Kidney (tissue), 13 donors: ENCODE measurements at regions not wholly inside any gene's neighbourhood (a gene's known extent, or its start where the extent isn't known, plus 50 kb on each side); places are given as distances from the start of the nearest gene placed in this dataset.

Experiments used
- DNase-seq, 5 donors: peaks; one replicate each; pipeline ENCODE4 v3.0.0-alpha.2; 2013 to 2020
- FAIRE-seq: peaks from 2 replicates; lab custom pipeline; 2012; peaks lifted over from hg19 to GRCh38; lab: Jason Lieb, UNC
- H3K27ac ChIP-seq, 2 donors: one replicate each; pipeline ENCODE4 v1.7.0; 2013; ENCODE audit warnings: low read depth in 2 of 2, low read length in 2 of 2, inconsistent platforms in 1 of 2
- H3K27me3 ChIP-seq: one replicate; pipeline ENCODE4 v1.7.1; 2013; ENCODE audit warnings: low read length, inconsistent platforms; ENCODE audit not compliant: control insufficient read depth, insufficient read depth
- H3K36me3 ChIP-seq, 3 donors: one replicate each; pipeline versions ENCODE4 v1.7.0 to v1.7.1; 2013; ENCODE audit warnings: low read length in 3 of 3, control low read depth in 1 of 3, inconsistent platforms in 1 of 3; ENCODE audit not compliant: insufficient read depth in 3 of 3, control insufficient read depth in 2 of 3
- H3K4me1 ChIP-seq, 3 donors: one replicate each; pipeline versions ENCODE4 v1.7.0 to v1.7.1; 2013; ENCODE audit warnings: low read length in 3 of 3, inconsistent platforms in 1 of 3, low read depth in 1 of 3; ENCODE audit not compliant: control insufficient read depth in 2 of 3, insufficient read depth in 2 of 3
- H3K4me3 ChIP-seq, 3 donors: one replicate each; pipeline versions ENCODE4 v1.7.0 to v1.8.1; 2013; ENCODE audit warnings: low read length in 3 of 3, control low read depth in 1 of 3, inconsistent platforms in 1 of 3
- H3K9ac ChIP-seq, 3 donors: one replicate each; pipeline versions ENCODE4 v1.7.0 to v1.7.1; 2013; ENCODE audit warnings: low read length in 3 of 3, control low read depth in 1 of 3, inconsistent platforms in 1 of 3
- H3K9me3 ChIP-seq, 3 donors: one replicate each; pipeline versions ENCODE4 v1.7.0 to v1.7.1; 2013; ENCODE audit warnings: low read length in 3 of 3, control low read depth in 1 of 3, inconsistent platforms in 1 of 3; ENCODE audit not compliant: control insufficient read depth in 2 of 3, insufficient read depth in 1 of 3
- CTCF ChIP-seq: IDR thresholded peaks from 3 replicates; pipeline ENCODE4 v1.5.1; 2012; ENCODE audit warnings: mild to moderate bottlenecking, moderate library complexity, borderline replicate concordance; ENCODE audit not compliant: insufficient read depth; ENCODE audit errors: extremely low read depth
- intact Hi-C: fragments of 100-400 bp; cut with DNase I; formaldehyde crosslinking; loops from one replicate; pipeline ENCODE4 v1.11.1; 2022
- donor health status: control.
- donor health status: control.
- donor health status: control.
- donor health status: control.
- donor health status: control.
- donor health status: DM: yes; HTN: yes; CAD: no.
- donor health status: Normal renal cell carcinoma (clear cell type).

GRCh38 chr15:95044745-95045417 is 813.5 kb downstream of the MCTP2 start:
- Histone ChIP-seq H3K4me1 (no peaks in the 10 kb centered on the region), H3K27ac (no peak overlapping the region), H3K9me3 (peaks cover 0 to 6% (median 3%) of the 10 kb centered on the region in 3 donors), H3K9ac (no peak overlapping the region), H3K27me3 (no peaks in the 10 kb centered on the region), H3K4me3 (no peak overlapping the region), H3K36me3 (no peaks in the 10 kb centered on the region)
- DNase-seq = no peak
- intact Hi-C loops = no loop called here
- no peak for FAIRE-seq
- no peak for TF ChIP-seq CTCF

GRCh38 chr15:95051861-95052260 is 820.5 kb downstream of the MCTP2 start:
- H3K27me3 ChIP-seq = no peaks in the 10 kb centered on the region
- no peak overlapping the region for H3K4me3 ChIP-seq
- DNase-seq = no peak
- FAIRE-seq = no peak
- H3K27ac ChIP-seq = no peak overlapping the region
- peaks cover 0 to 6% (median 3%) of the 10 kb centered on the region in 3 donors for H3K9me3 ChIP-seq
- intact Hi-C loops = no loop called here
- no peak overlapping the region for H3K9ac ChIP-seq
- no peak for TF ChIP-seq CTCF
- no peaks in the 10 kb centered on the region for H3K4me1 ChIP-seq
- no peaks in the 10 kb centered on the region for H3K36me3 ChIP-seq

- TF ChIP-seq CTCF = no peak
- no peak for FAIRE-seq
Measured at GRCh38 chr15:95059346-95059905, 828.1 kb downstream of the MCTP2 start.

More at GRCh38 chr15:95059346-95059905, 828.1 kb downstream of the MCTP2 start:
- Histone ChIP-seq H3K4me3 (no peak overlapping the region), H3K27me3 (no peaks in the 10 kb centered on the region), H3K9me3 (no peaks in the 10 kb centered on the region), H3K36me3 (no peaks in the 10 kb centered on the region), H3K9ac (no peak overlapping the region), H3K27ac (no peak overlapping the region), H3K4me1 (peaks cover 0 to 2% (median 0%) of the 10 kb centered on the region in 3 donors)
- no peak for DNase-seq
- intact Hi-C loops = no loop called here
